OCI-LY3 (cell line): ENCODE measurements at regions not wholly inside any gene's neighbourhood (a gene's known extent, or its start where the extent isn't known, plus 50 kb on each side); places are given as distances from the start of the nearest gene placed in this dataset.

ENCODE experiments used
- CTCF ChIP-seq: fragments of 200-600, 300-600 bp; sonication (generic); IDR thresholded peaks from 2 replicates; pipeline ENCODE4 v1.5.1; 2014; ENCODE audit warnings: antibody characterized with exemption, low read length, low read depth
- EZH2phosphoT487 ChIP-seq: fragments of 200-600 bp; shearing (Covaris generic); IDR thresholded peaks from 2 replicates; pipeline ENCODE4 v1.6.1; 2018; ENCODE audit warnings: antibody characterized with exemption, mixed run types, low read depth

- TF ChIP-seq CTCF (peak; percentile 83), EZH2phosphoT487 (no peak)
Measured at GRCh38 chr6:25223490-25223991, 55.6 kb upstream of the CARMIL1 start.
